ENCODE measurements at regions not wholly inside any gene's neighbourhood (a gene's known extent, or its start where the extent isn't known, plus 50 kb on each side); places are given as distances from the start of the nearest gene placed in this dataset.

DNA sequence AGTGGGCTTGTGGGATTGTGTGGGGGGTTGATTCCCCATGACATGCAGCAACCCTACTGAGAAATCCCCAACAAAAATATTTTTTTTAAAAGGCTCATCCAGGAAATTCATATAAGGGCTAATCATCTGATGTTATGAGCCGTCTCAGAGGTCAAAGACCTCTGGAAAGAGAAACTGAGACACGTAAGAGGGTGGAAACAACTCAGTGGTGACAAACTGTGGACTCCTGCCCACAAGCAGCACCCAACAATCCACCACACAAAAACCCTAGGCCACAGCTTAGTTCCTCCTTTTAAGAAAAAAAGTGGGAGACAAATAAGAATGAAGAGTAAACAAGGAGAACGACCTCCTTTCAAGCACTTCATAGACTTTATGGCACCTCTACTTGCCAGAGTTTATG, 1096.1 kb upstream of the NRXN1 start:
- Histone ChIP-seq H3K9ac (ENCODE audit: control insufficient read depth, extremely low read depth, insufficient read depth, low read length) (no peak overlapping the region), H3K36me3 (ENCODE audit: control insufficient read depth in 2 of 2, extremely low read depth in 1 of 2, insufficient read depth in 2 of 2, low read length in 2 of 2) (no peaks in the 10 kb centered on the region), H3K27me3 (ENCODE audit: control insufficient read depth, extremely low read depth, insufficient read depth, low read length) (no peaks in the 10 kb centered on the region), H3K9me1 (ENCODE audit: control insufficient read depth, extremely low read depth, insufficient read depth, low read length) (no peaks in the 10 kb centered on the region), H2AFZ (ENCODE audit: control insufficient read depth, low read length) (no peak overlapping the region), H3K27ac (ENCODE audit: control insufficient read depth, insufficient read depth, low read length) (no peak overlapping the region), H3K4me2 (ENCODE audit: control insufficient read depth, extremely low read depth, insufficient read depth, low read depth, low read length) (no peak overlapping the region), H3K4me3 (ENCODE audit: control insufficient read depth in 2 of 3, extremely low read depth in 1 of 3, insufficient read depth in 2 of 3, low read depth in 1 of 3, low read length in 3 of 3) (no peak overlapping the region), H4K20me1 (ENCODE audit: control insufficient read depth, extremely low read depth, insufficient read depth, low read length) (no peaks in the 10 kb centered on the region), H3K9me3 (ENCODE audit: control insufficient read depth, low read depth, low read length) (no peaks in the 10 kb centered on the region), H3K79me2 (ENCODE audit: control insufficient read depth, insufficient read depth, low read length) (no peaks in the 10 kb centered on the region), H3K4me1 (ENCODE audit: control insufficient read depth, extremely low read depth, insufficient read depth, low read length) (no peaks in the 10 kb centered on the region)
- FAIRE-seq (no peak), DNase-seq (ENCODE audit: low read depth, low spot score) (no peak)
- TF ChIP-seq EZH2 (IDR thresholded peaks at IDR 0.05; ENCODE audit: low read length), result no peak
- TF ChIP-seq, protein P1, sequence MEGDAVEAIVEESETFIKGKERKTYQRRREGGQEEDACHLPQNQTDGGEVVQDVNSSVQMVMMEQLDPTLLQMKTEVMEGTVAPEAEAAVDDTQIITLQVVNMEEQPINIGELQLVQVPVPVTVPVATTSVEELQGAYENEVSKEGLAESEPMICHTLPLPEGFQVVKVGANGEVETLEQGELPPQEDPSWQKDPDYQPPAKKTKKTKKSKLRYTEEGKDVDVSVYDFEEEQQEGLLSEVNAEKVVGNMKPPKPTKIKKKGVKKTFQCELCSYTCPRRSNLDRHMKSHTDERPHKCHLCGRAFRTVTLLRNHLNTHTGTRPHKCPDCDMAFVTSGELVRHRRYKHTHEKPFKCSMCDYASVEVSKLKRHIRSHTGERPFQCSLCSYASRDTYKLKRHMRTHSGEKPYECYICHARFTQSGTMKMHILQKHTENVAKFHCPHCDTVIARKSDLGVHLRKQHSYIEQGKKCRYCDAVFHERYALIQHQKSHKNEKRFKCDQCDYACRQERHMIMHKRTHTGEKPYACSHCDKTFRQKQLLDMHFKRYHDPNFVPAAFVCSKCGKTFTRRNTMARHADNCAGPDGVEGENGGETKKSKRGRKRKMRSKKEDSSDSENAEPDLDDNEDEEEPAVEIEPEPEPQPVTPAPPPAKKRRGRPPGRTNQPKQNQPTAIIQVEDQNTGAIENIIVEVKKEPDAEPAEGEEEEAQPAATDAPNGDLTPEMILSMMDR (optimal IDR thresholded peaks at IDR 0.05 in 1 of 3, IDR thresholded peaks at IDR 0.05 in 1 of 3, conservative IDR thresholded peaks at IDR 0.05 in 1 of 3; ENCODE audit: extremely low read depth in 1 of 3, insufficient read depth in 2 of 3, low read length in 3 of 3), result no peak
- dilution Hi-C loops (cut with MboI; ENCODE audit: extremely low pct_ligation_motif_present, low sequenced_read_pairs), result no loop called here

DNA sequence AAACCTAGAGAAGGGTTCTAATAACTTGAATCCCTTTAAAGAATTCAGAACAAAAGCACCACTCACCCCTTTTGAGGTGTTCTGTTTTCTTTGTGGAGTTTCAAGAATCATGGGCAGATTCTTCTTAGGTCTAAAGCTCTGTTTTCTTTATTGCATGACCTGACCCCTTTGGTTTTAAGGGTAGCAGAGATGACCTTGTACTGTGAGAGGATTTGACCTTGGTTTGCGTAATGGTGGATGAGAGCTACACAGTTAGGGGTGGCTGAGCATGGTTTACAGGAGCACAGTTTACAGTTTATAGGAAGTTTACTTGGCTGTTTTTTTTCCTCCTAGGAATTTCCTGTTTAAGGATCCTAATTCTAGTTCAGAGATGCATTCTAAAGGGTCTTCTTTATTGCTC, 1095.6 kb upstream of the NRXN1 start:
- DNase-seq (ENCODE audit: low read depth, low spot score) (no peak), FAIRE-seq (no peak)
- TF ChIP-seq, protein P1 (optimal IDR thresholded peaks at IDR 0.05 in 1 of 3, IDR thresholded peaks at IDR 0.05 in 1 of 3, conservative IDR thresholded peaks at IDR 0.05 in 1 of 3; ENCODE audit: extremely low read depth in 1 of 3, insufficient read depth in 2 of 3, low read length in 3 of 3), result no peak
- H3K4me1 ChIP-seq (ENCODE audit: control insufficient read depth, extremely low read depth, insufficient read depth, low read length), result no peaks in the 10 kb centered on the region
- no peak overlapping the region for H3K4me3 ChIP-seq (ENCODE audit: control insufficient read depth in 2 of 3, extremely low read depth in 1 of 3, insufficient read depth in 2 of 3, low read depth in 1 of 3, low read length in 3 of 3)
- H3K9me1 ChIP-seq (ENCODE audit: control insufficient read depth, extremely low read depth, insufficient read depth, low read length), result no peaks in the 10 kb centered on the region
- H4K20me1 ChIP-seq (ENCODE audit: control insufficient read depth, extremely low read depth, insufficient read depth, low read length), result no peaks in the 10 kb centered on the region
- no peak overlapping the region for H2AFZ ChIP-seq (ENCODE audit: control insufficient read depth, low read length)
- H3K9me3 ChIP-seq (ENCODE audit: control insufficient read depth, low read depth, low read length), result no peaks in the 10 kb centered on the region
- H3K36me3 ChIP-seq (ENCODE audit: control insufficient read depth in 2 of 2, extremely low read depth in 1 of 2, insufficient read depth in 2 of 2, low read length in 2 of 2), result no peaks in the 10 kb centered on the region
- H3K27me3 ChIP-seq (ENCODE audit: control insufficient read depth, extremely low read depth, insufficient read depth, low read length), result no peaks in the 10 kb centered on the region
- H3K27ac ChIP-seq (ENCODE audit: control insufficient read depth, insufficient read depth, low read length), result no peak overlapping the region
- H3K4me2 ChIP-seq (ENCODE audit: control insufficient read depth, extremely low read depth, insufficient read depth, low read depth, low read length), result no peak overlapping the region
- H3K79me2 ChIP-seq (ENCODE audit: control insufficient read depth, insufficient read depth, low read length), result no peaks in the 10 kb centered on the region
- dilution Hi-C loops (cut with MboI; ENCODE audit: extremely low pct_ligation_motif_present, low sequenced_read_pairs), result no loop called here
- H3K9ac ChIP-seq (ENCODE audit: control insufficient read depth, extremely low read depth, insufficient read depth, low read length), result no peak overlapping the region
